SK-N-SH treated with all-trans-retinoic acid at 6 μM for 48 hours (cell line): ENCODE measurements at regions not wholly inside any gene's neighbourhood (a gene's known extent, or its start where the extent isn't known, plus 50 kb on each side); places are given as distances from the start of the nearest gene placed in this dataset.

Experiments used
- ATAC-seq: fragments of 200-7000 bp; cut with Tn5 transposase; 3 replicates; pipeline ENCODE4 v1.9.1; 2020; ENCODE audit warnings: mild to moderate bottlenecking, moderate library complexity
- ARNTL ChIP-seq: fragments of 450-650 bp; formaldehyde crosslinking; IDR thresholded peaks from 2 replicates; pipeline ENCODE4 v1.5.0; 2020; ENCODE audit warnings: low read depth, mild to moderate bottlenecking, moderate library complexity, borderline replicate concordance
- BACH2 ChIP-seq: fragments of 250-450 bp; sonication (Bioruptor Pico); IDR thresholded peaks from 2 replicates; pipeline ENCODE4 v1.9.0; 2021; ENCODE audit warnings: mild to moderate bottlenecking, borderline replicate concordance
- ESRRG ChIP-seq: fragments of 250-450 bp; sonication (Bioruptor Pico); IDR thresholded peaks from 2 replicates; pipeline ENCODE4 v1.6.1; 2021; ENCODE audit warnings: mild to moderate bottlenecking
- GLIS3 ChIP-seq: fragments of 250-450 bp; sonication (Bioruptor Pico); IDR thresholded peaks from 2 replicates; pipeline ENCODE4 v1.5.0; 2020; ENCODE audit warnings: mild to moderate bottlenecking, moderate library complexity
- ISL1 ChIP-seq: fragments of 250-450 bp; sonication (Bioruptor Pico); IDR thresholded peaks from 2 replicates; pipeline ENCODE4 v2.1.2; 2022; ENCODE audit warnings: mild to moderate bottlenecking, moderate library complexity
- OSR1 ChIP-seq: fragments of 250-450 bp; sonication (Bioruptor Pico); IDR thresholded peaks from 2 replicates; pipeline ENCODE4 v1.8.0; 2022; ENCODE audit warnings: moderate library complexity, mild to moderate bottlenecking, inconsistent platforms
- PPARA ChIP-seq: fragments of 250-450 bp; sonication (Bioruptor Pico); IDR thresholded peaks from 2 replicates; pipeline ENCODE4 v1.5.0; 2020; ENCODE audit warnings: mild to moderate bottlenecking, borderline replicate concordance
- RARB ChIP-seq: fragments of 250-450 bp; sonication (Bioruptor Pico); IDR thresholded peaks from 2 replicates; pipeline ENCODE4 v1.8.0; 2021; ENCODE audit warnings: mild to moderate bottlenecking, moderate library complexity
- TCF4 ChIP-seq: fragments of 250-450 bp; sonication (Bioruptor Pico); IDR thresholded peaks from 2 replicates; pipeline ENCODE4 v1.8.0; 2021; ENCODE audit warnings: mild to moderate bottlenecking, moderate library complexity, borderline replicate concordance
- TSHZ2 ChIP-seq: fragments of 250-450 bp; sonication (Bioruptor Pico); IDR thresholded peaks from 2 replicates; pipeline ENCODE4 v1.5.0; 2020; ENCODE audit warnings: mild to moderate bottlenecking, moderate library complexity
- ZC3H10 ChIP-seq: fragments of 250-450 bp; sonication (Bioruptor Pico); IDR thresholded peaks from 2 replicates; pipeline ENCODE4 v1.5.1; 2021; ENCODE audit warnings: mild to moderate bottlenecking, moderate library complexity
- ZFP3 ChIP-seq: fragments of 250-450 bp; sonication (Bioruptor Pico); IDR thresholded peaks from 2 replicates; pipeline ENCODE4 v1.5.0; 2020; ENCODE audit warnings: mild to moderate bottlenecking, moderate library complexity
- ZFP30 ChIP-seq: fragments of 450-650 bp; formaldehyde crosslinking; IDR thresholded peaks from 2 replicates; pipeline ENCODE4 v1.5.0; 2022; ENCODE audit warnings: mild to moderate bottlenecking, moderate library complexity
- ZNF565 ChIP-seq: fragments of 450-650 bp; formaldehyde crosslinking; conservative IDR thresholded peaks from 2 replicates; pipeline ENCODE4 v1.5.0; 2020; ENCODE audit warnings: low read depth, mild to moderate bottlenecking, moderate library complexity
- ZNF70 ChIP-seq: fragments of 450-650 bp; formaldehyde crosslinking; IDR thresholded peaks from 2 replicates; pipeline ENCODE4 v1.5.0; 2020; ENCODE audit warnings: mild to moderate bottlenecking, moderate library complexity
- ZNF8 ChIP-seq: fragments of 450-650 bp; formaldehyde crosslinking; IDR thresholded peaks from 2 replicates; pipeline ENCODE4 v1.5.0; 2020; ENCODE audit warnings: mild to moderate bottlenecking, moderate library complexity
- TF ChIP-seq, protein P1 (sequence below): fragments of 250-450 bp; sonication (Bioruptor Pico); IDR thresholded peaks from 2 replicates; pipeline ENCODE4 v1.5.1; 2020; ENCODE audit warnings: low read depth, mild to moderate bottlenecking, moderate library complexity
- TF ChIP-seq, protein P2 (sequence below): fragments of 250-450 bp; sonication (Bioruptor Pico); IDR thresholded peaks from 2 replicates; pipeline ENCODE4 v1.8.0; 2021; ENCODE audit warnings: low read depth, mild to moderate bottlenecking, moderate library complexity, borderline replicate concordance
- TF ChIP-seq, protein P3 (sequence below): fragments of 250-450 bp; sonication (Bioruptor Pico); IDR thresholded peaks from 2 replicates; pipeline ENCODE4 v1.8.0; 2020; ENCODE audit warnings: mild to moderate bottlenecking, moderate library complexity, borderline replicate concordance

GRCh38 chr5:39521940-39522590, 97.3 kb upstream of the DAB2 start:
- TF ChIP-seq ESRRG (CRISPR knock-in tag) (no peak), ZFP30 (CRISPR knock-in tag) (no peak), BACH2 (CRISPR knock-in tag) (no peak), GLIS3 (CRISPR knock-in tag) (no peak), OSR1 (CRISPR knock-in tag) (no peak), ZNF565 (no peak), ISL1 (CRISPR knock-in tag) (no peak), PPARA (CRISPR knock-in tag) (no peak), ARNTL (CRISPR knock-in tag) (no peak)
- TF ChIP-seq, protein P1, sequence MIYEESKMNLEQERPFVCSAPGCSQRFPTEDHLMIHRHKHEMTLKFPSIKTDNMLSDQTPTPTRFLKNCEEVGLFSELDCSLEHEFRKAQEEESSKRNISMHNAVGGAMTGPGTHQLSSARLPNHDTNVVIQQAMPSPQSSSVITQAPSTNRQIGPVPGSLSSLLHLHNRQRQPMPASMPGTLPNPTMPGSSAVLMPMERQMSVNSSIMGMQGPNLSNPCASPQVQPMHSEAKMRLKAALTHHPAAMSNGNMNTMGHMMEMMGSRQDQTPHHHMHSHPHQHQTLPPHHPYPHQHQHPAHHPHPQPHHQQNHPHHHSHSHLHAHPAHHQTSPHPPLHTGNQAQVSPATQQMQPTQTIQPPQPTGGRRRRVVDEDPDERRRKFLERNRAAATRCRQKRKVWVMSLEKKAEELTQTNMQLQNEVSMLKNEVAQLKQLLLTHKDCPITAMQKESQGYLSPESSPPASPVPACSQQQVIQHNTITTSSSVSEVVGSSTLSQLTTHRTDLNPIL: no peak
- TF ChIP-seq, protein P2, sequence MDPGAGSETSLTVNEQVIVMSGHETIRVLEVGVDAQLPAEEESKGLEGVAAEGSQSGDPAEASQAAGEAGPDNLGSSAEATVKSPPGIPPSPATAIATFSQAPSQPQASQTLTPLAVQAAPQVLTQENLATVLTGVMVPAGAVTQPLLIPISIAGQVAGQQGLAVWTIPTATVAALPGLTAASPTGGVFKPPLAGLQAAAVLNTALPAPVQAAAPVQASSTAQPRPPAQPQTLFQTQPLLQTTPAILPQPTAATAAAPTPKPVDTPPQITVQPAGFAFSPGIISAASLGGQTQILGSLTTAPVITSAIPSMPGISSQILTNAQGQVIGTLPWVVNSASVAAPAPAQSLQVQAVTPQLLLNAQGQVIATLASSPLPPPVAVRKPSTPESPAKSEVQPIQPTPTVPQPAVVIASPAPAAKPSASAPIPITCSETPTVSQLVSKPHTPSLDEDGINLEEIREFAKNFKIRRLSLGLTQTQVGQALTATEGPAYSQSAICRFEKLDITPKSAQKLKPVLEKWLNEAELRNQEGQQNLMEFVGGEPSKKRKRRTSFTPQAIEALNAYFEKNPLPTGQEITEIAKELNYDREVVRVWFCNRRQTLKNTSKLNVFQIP (CRISPR knock-in tag): no peak
- TF ChIP-seq, protein P3, sequence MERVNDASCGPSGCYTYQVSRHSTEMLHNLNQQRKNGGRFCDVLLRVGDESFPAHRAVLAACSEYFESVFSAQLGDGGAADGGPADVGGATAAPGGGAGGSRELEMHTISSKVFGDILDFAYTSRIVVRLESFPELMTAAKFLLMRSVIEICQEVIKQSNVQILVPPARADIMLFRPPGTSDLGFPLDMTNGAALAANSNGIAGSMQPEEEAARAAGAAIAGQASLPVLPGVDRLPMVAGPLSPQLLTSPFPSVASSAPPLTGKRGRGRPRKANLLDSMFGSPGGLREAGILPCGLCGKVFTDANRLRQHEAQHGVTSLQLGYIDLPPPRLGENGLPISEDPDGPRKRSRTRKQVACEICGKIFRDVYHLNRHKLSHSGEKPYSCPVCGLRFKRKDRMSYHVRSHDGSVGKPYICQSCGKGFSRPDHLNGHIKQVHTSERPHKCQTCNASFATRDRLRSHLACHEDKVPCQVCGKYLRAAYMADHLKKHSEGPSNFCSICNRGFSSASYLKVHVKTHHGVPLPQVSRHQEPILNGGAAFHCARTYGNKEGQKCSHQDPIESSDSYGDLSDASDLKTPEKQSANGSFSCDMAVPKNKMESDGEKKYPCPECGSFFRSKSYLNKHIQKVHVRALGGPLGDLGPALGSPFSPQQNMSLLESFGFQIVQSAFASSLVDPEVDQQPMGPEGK (CRISPR knock-in tag): no peak
- no peak for ATAC-seq

- ATAC-seq: no peak
- TF ChIP-seq TSHZ2 (CRISPR knock-in tag) (no peak), ZFP30 (CRISPR knock-in tag) (no peak), TCF4 (CRISPR knock-in tag) (no peak), RARB (CRISPR knock-in tag) (no peak), ZNF565 (no peak), BACH2 (CRISPR knock-in tag) (no peak), ZFP3 (CRISPR knock-in tag) (no peak), GLIS3 (CRISPR knock-in tag) (no peak), OSR1 (CRISPR knock-in tag) (no peak), ZNF70 (CRISPR knock-in tag) (no peak), ESRRG (CRISPR knock-in tag) (no peak), PPARA (CRISPR knock-in tag) (no peak), ISL1 (CRISPR knock-in tag) (no peak), ZNF8 (CRISPR knock-in tag) (no peak), ZC3H10 (CRISPR knock-in tag) (no peak)
- TF ChIP-seq, protein P1: no peak
- TF ChIP-seq, protein P2 (CRISPR knock-in tag): no peak
- TF ChIP-seq, protein P3 (CRISPR knock-in tag): no peak
Measured at GRCh38 chr5:39521098-39521860, 96.5 kb upstream of the DAB2 start.
